ENCODE measurements at regions not wholly inside any gene's neighbourhood (a gene's known extent, or its start where the extent isn't known, plus 50 kb on each side); places are given as distances from the start of the nearest gene placed in this dataset.

DNA sequence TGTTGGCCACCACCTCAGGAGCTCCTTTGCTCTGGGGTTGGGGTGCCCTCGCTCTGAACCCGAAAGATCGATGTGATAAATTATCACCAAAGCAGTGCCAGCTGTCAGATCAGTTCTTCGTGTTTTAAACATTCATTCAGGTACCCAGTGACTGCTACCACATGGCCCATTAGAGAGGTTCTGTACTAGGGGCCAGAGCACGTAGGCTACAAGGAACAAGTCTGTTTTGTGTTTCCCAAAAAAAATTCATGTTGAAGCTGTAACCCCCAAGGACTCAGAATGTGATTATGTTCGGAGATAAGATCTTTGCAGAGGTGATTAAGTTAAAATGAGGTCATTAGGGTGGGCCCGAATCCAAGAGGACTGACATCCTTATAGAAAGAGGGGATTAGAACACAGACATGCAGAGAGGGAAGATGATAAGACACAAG lies 526.9 kb downstream of the NPHP4 start:
- no peak for DNase-seq (ENCODE audit: low spot score)

DNA sequence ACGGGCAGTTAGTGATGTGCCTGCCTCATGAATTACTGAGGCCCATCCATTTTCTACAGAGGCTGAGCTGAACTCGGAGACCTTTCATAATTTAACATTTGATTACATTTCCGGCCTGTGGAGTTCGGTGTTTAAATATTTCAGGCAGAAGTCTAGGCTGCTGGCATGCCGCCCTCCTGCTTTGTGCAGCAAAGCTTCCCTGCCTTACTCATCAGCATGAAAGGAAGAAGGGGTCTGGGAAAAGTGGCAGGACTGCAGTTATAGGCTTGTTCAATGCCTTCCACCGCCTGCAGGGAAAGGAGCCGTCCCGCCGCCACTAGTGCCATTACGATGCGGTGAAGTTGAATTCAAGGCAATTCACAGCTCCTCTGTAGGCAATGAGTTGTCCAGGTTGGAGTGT lies 527.9 kb downstream of the NPHP4 start:
- DNase-seq (ENCODE audit: low spot score) = no peak

DNA sequence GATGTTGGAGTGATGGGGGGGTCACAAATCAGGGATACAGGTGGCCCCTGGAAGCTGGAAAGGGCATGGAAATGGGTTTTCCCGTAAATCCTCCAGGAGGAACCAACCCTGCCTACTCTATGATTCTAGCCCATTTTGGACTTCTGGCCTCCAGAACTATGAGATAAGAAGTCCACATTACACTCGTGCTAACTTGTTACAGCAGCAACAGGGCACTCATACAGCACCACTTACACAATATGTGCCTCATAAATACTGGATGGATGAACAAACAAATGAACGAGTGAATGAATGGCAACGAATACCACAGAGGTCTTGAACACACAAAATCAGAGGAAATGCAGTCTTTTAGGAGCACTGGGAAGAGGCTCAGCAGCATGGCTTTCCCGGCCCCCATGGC lies 531.3 kb downstream of the NPHP4 start:
- DNase-seq (ENCODE audit: low spot score) = no peak

DNA sequence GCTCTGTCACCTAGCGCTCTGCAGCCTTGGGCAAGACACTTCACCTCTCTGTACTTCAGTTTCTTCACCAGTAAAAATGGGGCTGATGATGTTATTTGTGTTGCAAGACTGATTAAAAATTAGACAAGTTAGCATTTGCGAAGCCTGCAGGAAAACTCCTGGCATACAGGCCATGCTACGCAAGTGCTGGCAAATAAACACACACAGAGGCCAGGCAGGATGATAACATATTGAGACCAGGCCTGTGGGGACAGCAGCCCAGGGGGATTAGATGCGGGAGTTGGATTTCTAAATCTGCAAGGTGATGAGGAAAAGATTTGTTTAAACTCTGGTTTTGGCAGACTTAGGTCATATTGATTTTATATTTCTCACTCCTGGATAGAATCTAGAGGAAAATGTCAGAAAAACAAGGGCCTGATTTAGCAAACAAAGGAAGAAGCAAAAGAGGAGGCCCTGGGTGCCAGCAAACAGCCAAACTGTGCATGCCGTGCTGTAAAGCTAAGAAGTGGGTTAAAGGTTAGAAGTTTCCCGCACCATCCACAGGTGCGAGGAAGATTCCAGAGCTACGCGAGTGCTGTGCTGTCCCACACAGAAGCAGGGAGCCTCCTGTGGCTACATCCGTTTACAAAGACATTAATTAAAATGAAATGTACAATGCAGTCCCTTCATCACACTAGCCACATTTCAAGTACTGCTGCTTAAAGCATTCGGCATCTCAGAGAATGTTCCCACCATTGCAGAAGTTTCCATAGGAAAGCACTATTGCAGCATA lies 532.2 kb downstream of the NPHP4 start:
- no peak for DNase-seq (ENCODE audit: low spot score)

DNA sequence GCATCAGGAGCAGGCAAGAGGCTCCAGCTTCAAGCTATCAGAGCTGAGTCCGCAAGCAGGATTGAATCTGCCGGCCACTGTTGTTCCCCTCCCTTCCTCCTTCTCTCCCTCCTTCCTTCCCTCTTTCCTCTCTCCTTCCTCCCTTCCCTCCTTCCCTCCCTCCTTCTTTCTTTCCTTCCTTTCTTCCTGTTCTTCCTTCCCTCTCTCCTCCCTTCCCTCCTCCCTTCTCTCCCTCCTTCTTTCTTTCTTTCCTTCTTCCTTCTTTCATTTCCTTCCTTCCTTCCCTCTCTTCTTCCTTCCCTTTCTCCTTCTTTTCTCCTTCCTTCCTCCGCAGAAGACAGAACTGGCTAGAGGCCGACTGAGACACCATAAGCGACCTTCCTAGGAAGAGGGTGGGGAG lies 534.0 kb downstream of the NPHP4 start:
- DNase-seq (ENCODE audit: low spot score) = no peak

DNA sequence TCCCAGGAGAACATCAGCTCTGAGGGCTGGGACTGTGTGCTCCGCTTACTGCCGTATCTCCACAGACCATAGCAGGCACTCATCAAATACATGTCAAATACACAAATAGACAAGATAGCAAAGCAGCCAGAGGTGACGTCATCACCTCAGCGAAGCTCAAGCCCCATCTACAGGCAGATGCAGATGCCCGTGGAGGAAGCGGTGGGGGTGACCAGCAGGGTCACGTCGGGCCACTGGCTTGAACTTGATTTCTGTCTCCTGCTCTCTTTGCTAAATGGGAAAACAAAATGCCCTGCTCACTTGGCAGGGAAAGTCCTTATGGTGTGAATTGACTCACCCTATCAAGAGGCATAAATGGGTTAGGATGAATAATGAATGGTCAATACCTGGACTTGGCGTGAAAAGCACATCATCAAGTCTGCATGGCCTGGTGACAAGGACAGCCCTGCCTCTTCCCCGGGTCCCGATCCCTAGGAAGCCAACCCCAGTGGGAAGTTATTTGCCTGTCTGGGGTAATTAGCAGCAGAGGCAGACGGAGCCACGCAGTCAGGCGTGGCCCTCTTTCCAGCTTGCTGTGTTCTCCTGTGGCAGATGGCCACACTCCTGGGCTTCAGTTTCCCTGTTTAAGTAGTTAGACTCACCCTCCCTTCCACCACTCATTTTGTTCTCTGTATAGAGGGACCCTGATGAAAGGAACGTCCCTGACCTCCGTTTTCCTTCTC lies 536.0 kb downstream of the NPHP4 start:
- no peak for DNase-seq (ENCODE audit: low spot score)

DNA sequence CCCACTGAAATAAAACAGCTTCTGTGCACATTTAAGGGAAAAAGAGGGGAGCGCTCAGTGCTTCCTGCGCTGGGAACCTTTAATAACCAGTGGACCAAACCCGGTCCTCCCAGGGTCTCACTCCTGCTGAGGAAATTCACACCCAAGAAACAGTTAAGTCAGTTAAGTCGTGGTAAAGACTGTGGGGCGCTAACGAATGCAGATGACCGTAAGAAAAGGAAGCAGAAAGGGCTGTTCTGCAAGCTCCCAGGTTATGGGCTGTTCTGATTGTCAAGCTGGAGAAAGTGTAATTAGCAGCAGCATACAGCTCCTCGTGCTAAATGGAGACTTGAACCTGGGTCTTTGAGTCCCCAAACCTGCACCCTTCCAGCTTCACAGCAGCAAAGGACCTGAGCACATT lies 536.6 kb downstream of the NPHP4 start:
- no peak for DNase-seq (ENCODE audit: low spot score)

DNA sequence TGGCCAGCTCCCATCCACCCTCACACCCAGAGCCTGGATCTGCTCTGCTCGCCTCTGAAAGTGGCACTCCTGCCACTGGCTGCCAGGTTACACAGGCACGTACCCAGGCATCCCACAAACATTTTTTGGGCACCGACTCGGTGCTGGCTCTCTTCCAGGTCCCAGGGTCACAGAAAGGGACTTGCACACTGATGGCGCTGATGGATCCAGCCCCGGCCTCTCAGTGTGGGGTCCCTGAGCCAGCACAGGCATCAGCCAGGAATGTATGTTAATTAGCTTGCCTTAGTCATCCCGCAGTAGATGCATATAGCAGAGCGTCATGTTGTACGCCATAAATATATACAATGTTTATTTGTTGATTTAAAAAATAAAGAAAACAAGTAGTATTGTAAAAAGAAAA lies 537.2 kb downstream of the NPHP4 start:
- DNase-seq (ENCODE audit: low spot score) = no peak

DNA sequence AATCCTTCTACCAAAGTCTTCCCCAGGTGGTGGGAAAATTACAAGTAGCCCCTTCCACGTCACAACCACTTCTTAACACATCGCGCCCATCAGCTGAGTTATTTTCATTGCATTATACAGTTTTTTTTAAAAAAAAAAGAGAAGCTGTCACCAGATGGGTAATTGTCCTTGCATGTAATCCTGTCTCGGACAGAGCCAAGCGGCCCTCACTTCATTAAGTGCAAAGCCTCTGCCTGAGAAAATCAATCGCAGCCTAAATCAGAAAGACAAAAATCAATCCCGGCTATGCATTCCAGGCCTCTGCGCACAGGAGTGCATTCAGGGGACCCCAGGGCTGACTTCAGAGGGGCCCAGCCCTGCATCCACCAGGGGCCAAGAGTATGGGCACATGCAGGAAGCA lies 538.9 kb downstream of the NPHP4 start:
- no peak for DNase-seq (ENCODE audit: low spot score)

DNA sequence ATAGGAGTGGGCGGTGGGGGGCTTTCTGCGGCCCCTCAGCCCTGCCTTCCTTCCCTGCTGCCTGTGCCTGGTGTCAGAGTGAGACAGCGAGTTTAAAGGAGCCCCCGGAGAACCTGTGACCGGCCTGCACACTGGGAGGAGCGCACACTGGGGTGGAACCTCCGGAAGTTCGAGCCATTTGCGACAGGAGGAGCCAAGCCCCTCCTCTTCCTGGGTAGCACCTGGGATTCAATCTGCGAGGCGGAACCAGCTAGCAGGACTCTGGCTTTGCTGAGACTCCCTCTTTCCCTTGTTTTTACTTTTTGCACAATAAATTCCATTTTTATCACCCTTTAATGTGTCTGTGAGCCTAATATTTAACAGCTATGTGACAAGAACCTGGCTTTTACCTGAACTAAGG lies 540.6 kb downstream of the NPHP4 start:
- DNase-seq (ENCODE audit: low spot score) = no peak

DNA sequence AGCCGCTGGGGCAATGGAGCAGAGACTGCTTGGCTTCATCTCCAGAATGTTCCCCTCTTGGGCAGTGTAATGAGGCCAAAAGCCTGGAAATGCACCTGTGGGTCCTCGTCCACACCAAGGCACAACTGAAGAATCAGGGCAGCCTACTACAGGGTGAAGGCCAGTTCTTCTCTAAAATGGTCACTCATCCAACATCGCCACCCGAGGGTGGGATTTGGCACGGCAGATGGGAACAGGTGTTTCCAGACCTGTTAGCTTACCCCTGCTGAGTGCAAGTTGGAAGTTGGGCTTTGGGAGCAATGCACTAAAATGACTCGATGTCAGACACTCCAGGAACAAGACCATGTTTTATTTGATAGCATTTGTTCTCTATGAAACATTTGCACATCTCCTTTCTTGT lies 543.7 kb downstream of the NPHP4 start:
- no peak for DNase-seq (ENCODE audit: low spot score)

DNA sequence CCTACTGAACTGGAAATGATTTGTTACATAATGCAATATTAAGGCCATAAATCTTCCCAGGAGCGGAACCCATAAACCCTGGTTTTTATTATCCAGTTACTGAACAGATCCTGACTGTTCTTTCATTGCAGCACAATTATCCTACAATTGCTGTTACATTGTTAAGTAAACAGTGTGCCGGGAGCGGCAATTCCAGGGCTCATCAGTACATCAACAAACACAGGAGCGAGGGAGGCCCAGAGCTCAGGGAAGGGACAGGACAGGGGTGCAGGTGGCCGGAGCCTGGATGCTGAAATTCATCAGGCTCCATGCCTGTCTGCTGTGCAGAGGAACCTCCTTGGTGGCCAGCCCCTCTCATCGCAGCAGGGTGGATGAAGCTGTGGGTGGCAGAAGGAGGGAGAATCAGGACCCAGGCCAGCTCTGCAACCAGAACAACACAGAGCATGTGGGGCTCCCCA lies 544.7 kb downstream of the NPHP4 start:
- DNase-seq (ENCODE audit: low spot score) = no peak

DNA sequence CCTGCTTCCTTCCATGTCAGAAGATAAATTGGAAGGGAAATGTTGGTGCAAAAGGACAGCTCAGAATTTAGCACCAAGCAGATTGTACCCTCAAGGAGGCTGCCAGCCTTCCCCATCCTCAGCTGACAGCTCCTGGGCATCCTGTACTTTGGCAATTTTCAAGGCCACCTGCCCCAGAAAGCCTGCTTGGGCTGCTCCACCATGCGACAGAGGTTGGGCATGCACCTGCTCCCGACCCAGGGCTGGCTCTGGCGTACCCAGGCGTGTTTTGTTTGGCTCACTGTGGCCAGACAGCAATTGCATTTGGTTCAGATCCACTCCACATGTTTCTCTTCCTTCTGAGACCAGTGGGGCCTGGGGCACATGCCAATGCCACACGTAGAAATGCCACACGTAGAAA lies 547.8 kb downstream of the NPHP4 start:
- no peak for DNase-seq (ENCODE audit: low spot score)

DNA sequence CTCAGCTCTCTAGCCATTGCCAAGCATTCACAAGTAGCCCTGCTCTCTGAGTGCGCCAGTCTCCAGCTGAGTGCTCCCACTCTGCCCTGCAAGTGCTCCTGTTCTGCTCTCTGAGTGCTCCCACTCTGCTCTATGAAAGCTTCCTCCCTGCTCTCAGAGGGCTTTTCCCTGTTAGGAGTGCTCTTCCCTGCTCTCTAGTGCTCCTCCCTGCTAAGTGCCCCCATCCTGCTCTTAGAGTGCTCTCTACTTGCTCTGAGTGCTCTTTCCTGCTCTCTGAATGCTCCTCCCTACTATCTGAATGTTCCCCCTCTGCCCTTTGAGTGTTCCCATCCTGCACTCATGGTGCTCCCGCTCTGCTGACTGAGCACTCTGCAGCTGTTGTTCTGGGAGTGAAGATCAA lies 555.4 kb downstream of the NPHP4 start:
- DNase-seq (ENCODE audit: low spot score) = no peak

DNA sequence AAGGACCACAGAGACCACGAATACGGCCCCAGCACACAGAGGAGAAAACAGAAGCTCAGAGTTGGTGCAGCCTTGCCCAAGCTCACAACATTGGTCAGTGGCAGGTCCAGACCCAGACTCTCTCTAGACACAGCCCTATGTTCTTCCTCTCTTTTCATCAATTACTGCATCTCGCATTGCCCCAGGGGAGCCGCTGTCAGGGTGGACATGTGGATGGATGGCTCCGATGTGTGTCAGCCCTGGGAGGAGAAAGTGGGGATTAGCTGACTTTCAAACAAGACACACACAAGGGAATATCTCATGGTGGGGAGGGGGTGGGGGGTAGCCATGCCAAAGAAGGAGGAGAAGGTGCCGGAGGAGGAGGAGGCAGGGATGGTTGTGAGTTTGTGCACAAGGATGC lies 556.8 kb downstream of the NPHP4 start:
- no peak for DNase-seq (ENCODE audit: low spot score)

DNA sequence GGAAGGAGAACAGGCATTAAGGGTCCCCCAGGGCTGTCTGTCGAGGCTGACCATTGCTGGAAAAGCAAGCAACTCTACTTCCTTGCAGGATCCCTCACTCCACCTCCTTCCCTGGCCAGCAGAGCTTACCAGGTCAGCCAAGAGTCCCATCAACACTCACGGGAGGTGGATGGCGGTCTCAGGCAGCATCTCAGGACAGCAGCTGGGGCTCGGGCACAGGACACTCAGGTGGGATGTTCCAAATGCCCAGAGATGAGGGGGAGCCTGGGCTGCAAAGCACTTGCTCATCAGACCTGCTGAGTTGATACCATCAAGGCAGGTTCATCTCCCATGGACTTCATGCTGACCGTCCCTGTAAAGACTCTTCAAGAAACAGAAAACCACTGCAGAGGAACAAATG lies 559.8 kb downstream of the NPHP4 start:
- DNase-seq (ENCODE audit: low spot score) = no peak

DNA sequence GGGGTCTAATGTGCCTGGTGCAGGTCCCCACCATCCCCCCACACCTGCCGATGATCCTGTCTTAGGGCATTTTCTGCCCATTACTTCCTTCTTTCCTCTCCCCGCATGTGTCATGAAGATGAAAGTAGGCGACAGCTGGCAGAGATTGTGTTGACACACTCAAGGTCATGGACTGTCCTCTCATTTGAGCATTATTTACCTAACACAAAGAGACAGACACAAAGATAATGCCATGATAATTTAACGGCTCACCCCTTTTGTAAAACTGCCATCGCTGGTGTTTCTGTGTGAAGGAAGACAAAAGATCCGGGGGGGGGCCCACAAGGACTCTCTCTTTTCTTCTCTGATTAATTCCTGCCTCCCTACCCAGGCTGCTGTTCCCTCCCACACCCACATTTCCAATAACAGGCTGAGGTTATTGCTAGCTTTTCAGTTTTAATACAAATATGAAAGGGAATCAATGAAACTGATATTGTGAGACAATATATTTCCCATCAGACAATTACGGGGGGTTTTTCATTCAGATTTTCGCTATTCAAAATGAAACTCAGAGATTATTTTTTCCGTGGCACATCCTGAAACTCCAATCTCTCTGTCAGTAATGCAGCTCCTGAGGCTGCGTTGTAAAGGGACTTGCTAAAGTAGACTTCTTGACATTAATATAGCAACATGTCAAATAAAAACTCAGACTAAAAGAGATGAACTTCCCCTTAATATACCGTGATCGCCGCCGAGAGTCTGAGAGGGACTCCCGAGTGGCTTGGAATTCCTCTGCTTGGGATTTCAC lies 561.1 kb downstream of the NPHP4 start:
- no peak for DNase-seq (ENCODE audit: low spot score)

DNA sequence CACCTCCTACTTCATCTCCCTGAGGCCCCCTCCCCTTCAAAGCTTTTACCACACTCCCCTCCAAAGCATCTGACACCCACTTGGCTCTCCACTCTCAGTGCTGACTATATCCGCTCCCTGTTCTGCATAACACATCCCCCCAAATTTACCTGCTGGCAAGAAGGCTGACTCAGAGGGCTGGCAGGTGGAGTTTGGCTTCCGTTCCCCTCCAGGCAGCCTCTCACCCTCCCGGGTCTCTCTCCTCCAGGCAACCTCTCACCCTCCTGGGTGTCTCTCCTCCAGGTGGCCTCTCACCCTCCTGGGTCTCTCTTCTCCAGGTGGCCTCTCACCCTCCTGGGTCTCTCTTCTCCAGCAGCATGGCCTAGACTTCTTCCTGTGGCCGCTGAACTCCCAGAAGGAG lies 562.1 kb downstream of the NPHP4 start:
- no peak for DNase-seq (ENCODE audit: low spot score)

DNA sequence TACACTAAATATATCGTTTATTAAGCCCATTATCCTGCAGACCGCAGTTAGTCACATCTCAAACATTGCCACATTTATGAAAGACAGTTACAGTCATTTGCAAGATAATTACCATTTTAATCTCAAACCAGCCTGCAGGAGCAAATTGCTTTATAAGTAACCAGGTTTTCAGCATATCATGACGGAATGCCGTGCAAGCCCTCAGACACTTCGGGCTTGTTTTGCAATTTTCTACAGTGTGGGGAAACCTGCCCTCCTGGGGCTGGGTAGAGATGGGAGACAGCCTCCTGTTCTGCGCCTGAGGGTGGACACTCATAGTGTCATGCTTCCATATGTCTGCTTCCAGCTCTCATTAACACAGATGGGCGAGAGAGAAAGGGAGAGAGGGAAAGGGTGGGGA lies 563.9 kb downstream of the NPHP4 start:
- DNase-seq (ENCODE audit: low spot score) = no peak

DNA sequence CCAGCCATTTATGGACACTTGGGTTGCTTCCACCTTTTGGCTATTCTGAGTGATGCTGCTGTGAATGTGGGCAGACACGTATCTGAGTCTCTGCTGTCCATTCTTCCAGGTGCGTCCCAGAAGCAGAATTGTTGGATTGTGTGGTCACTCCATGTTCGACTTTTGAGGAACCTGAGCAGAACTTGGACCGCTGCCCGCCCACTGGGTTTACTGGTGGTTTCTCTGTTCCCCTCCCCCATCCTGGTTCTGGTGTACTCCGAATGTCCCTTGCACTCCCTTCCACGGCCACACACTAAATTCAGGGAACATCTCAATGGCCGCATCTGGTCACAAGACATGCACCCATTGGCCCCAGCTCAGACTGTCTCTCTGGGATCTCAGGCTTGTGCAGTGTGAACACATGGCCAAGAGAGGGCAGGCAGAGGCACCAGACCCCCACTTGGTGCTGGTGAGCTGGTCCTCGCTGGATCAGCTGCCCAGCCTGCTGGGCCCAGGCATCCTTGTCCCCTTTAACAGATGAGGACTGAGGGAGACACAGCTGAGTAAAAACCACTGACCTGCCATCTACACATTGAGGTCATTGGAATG lies 565.1 kb downstream of the NPHP4 start:
- no peak for DNase-seq (ENCODE audit: low spot score)

DNA sequence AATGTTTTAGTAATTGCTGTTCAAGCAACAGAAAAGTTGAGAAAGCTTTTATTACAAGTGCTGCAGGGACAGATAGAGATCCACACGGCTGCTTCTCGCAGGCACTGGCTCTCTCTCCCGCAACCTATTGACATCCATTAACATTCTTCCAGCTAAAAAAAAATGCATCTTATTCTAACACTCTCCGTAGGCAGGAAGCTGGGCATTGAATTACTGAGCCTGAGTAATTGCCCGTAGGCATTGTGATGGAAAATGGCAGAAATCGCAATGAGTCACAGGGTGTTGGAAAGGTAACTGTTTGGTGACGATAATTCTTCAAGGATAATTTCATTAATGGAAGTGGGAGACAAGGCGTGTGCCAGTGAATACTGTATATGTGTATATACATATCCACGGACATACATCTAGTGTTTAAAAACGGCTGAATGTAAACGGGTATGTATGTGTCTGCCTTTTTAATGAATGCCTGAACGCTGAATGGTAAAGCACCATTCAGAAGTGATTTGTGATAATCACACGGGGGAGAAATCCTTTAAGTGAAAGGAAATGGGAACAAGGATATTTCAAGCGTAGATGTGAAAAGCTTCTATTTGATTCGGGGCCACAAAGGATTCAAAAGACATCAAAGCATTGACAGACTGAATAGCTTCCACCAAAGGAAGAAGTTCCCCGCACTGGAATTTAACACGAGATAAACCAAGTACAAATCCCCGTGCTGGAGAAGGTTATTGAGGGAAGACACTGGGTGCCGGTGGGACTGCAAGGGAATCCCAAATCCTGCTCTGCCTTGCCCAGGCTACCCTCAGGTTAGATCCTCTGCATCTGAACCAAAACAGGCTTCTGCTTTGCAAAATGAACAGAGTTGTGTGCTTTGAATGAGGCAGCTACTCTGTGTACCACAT lies 567.2 kb downstream of the NPHP4 start:
- DNase-seq (ENCODE audit: low spot score) = no peak

DNA sequence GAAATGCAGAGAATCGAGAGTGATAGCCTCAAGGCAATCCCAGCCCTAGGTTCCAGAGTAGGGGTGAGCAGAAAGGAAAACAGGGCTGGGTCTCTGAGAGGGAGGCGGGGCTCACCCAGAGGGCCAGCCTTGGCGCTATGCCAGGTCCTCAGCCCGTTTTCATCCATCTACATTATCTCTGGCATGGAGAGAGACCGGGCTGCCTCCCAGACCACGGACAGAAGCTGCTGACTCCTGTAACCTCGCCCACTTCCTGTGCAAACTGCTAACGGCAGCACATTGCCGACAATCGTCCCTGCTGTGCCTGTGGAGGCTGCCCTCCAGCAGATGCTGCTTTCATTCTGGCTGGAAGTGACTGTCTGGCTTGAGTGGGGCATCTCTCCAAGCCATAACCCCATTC lies 569.1 kb downstream of the NPHP4 start:
- DNase-seq (ENCODE audit: low spot score) = peak; percentile 4

Data from activated CD4-positive, alpha-beta T cell treated with anti-CD3 and anti-CD28 coated beads, Interleukin-2, Interleukin-4, amounts not matched to agents 100 ng/mL and 50 ng/mL, durations not matched to agents 16 hours and 8 hours (primary cell).